H1 (cell line): ENCODE measurements at regions not wholly inside any gene's neighbourhood (a gene's known extent, or its start where the extent isn't known, plus 50 kb on each side); places are given as distances from the start of the nearest gene placed in this dataset.

Experiments used
- CBX5 ChIP-seq: fragments of 300-800, 300-1000 bp; sonication (generic); IDR thresholded peaks from 2 replicates; pipeline ENCODE4 v1.7.1; 2016; ENCODE audit warnings: antibody characterized with exemption, low read length, low read depth
- FOSL1 ChIP-seq: IDR thresholded peaks from 2 replicates; pipeline ENCODE4 v1.6.1; 2011; ENCODE audit warnings: mild to moderate bottlenecking, low read depth, low read length, moderate library complexity; ENCODE audit not compliant: insufficient read depth
- NANOG ChIP-seq: IDR thresholded peaks from 2 replicates; pipeline ENCODE4 v1.6.1; 2011; ENCODE audit warnings: low read length, low read depth, mild to moderate bottlenecking, inconsistent platforms; ENCODE audit not compliant: insufficient read depth, poor library complexity, severe bottlenecking
- POLR2AphosphoS5 ChIP-seq: IDR thresholded peaks from 2 replicates; pipeline ENCODE4 v1.6.1; 2011; ENCODE audit warnings: low read depth, low read length
- RAD21 ChIP-seq, 2 experiments: IDR thresholded peaks in 1 of 2; conservative IDR thresholded peaks in 1 of 2; 2 replicates each; pipeline ENCODE4 v1.6.1; 2011; ENCODE audit warnings: low read depth in 2 of 2, low read length in 2 of 2, improper control_type of control experiment in 1 of 2, inconsistent platforms in 1 of 2, mild to moderate bottlenecking in 1 of 2, moderate library complexity in 1 of 2
- SP2 ChIP-seq: IDR thresholded peaks from 2 replicates; pipeline ENCODE4 v1.6.1; 2012; ENCODE audit warnings: mild to moderate bottlenecking, low read length, inconsistent platforms
- TF ChIP-seq, protein P1 (sequence below): fragments of 300-600 bp; sonication (generic); IDR thresholded peaks from 2 replicates; pipeline ENCODE4 v1.7.1; 2012; ENCODE audit warnings: low read length, moderate library complexity, mild to moderate bottlenecking, inconsistent platforms; ENCODE audit not compliant: insufficient replicate concordance
- TF ChIP-seq, protein P2 (sequence below): IDR thresholded peaks from 2 replicates; pipeline ENCODE4 v1.6.1; 2012; ENCODE audit warnings: low read length, inconsistent platforms
- TF ChIP-seq, protein P3 (sequence below): IDR thresholded peaks from 2 replicates; pipeline ENCODE4 v1.6.1; 2011; ENCODE audit warnings: low read depth, mild to moderate bottlenecking, low read length; ENCODE audit not compliant: insufficient read depth

DNA sequence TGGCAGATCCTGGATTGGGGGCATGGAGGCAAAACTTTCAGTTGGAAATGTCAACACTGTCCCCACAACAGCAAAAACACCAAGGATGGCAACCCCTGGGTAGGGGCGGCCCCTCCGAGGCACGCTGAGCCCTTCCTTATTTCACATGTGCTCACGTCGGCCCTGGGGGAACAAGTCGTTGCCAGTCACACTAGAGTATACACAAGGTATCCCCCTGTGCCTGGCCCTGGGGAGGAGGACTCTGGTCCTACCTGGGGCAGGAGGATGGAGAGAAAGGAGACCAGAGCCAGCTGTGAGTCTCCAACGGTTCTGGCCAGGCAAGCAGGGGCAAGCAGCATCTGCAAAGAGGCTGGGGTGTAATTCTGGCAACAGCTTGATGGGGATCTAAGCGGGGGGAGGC, 126.9 kb upstream of the FOXD4L5 start (continued):
- TF ChIP-seq, protein P1, sequence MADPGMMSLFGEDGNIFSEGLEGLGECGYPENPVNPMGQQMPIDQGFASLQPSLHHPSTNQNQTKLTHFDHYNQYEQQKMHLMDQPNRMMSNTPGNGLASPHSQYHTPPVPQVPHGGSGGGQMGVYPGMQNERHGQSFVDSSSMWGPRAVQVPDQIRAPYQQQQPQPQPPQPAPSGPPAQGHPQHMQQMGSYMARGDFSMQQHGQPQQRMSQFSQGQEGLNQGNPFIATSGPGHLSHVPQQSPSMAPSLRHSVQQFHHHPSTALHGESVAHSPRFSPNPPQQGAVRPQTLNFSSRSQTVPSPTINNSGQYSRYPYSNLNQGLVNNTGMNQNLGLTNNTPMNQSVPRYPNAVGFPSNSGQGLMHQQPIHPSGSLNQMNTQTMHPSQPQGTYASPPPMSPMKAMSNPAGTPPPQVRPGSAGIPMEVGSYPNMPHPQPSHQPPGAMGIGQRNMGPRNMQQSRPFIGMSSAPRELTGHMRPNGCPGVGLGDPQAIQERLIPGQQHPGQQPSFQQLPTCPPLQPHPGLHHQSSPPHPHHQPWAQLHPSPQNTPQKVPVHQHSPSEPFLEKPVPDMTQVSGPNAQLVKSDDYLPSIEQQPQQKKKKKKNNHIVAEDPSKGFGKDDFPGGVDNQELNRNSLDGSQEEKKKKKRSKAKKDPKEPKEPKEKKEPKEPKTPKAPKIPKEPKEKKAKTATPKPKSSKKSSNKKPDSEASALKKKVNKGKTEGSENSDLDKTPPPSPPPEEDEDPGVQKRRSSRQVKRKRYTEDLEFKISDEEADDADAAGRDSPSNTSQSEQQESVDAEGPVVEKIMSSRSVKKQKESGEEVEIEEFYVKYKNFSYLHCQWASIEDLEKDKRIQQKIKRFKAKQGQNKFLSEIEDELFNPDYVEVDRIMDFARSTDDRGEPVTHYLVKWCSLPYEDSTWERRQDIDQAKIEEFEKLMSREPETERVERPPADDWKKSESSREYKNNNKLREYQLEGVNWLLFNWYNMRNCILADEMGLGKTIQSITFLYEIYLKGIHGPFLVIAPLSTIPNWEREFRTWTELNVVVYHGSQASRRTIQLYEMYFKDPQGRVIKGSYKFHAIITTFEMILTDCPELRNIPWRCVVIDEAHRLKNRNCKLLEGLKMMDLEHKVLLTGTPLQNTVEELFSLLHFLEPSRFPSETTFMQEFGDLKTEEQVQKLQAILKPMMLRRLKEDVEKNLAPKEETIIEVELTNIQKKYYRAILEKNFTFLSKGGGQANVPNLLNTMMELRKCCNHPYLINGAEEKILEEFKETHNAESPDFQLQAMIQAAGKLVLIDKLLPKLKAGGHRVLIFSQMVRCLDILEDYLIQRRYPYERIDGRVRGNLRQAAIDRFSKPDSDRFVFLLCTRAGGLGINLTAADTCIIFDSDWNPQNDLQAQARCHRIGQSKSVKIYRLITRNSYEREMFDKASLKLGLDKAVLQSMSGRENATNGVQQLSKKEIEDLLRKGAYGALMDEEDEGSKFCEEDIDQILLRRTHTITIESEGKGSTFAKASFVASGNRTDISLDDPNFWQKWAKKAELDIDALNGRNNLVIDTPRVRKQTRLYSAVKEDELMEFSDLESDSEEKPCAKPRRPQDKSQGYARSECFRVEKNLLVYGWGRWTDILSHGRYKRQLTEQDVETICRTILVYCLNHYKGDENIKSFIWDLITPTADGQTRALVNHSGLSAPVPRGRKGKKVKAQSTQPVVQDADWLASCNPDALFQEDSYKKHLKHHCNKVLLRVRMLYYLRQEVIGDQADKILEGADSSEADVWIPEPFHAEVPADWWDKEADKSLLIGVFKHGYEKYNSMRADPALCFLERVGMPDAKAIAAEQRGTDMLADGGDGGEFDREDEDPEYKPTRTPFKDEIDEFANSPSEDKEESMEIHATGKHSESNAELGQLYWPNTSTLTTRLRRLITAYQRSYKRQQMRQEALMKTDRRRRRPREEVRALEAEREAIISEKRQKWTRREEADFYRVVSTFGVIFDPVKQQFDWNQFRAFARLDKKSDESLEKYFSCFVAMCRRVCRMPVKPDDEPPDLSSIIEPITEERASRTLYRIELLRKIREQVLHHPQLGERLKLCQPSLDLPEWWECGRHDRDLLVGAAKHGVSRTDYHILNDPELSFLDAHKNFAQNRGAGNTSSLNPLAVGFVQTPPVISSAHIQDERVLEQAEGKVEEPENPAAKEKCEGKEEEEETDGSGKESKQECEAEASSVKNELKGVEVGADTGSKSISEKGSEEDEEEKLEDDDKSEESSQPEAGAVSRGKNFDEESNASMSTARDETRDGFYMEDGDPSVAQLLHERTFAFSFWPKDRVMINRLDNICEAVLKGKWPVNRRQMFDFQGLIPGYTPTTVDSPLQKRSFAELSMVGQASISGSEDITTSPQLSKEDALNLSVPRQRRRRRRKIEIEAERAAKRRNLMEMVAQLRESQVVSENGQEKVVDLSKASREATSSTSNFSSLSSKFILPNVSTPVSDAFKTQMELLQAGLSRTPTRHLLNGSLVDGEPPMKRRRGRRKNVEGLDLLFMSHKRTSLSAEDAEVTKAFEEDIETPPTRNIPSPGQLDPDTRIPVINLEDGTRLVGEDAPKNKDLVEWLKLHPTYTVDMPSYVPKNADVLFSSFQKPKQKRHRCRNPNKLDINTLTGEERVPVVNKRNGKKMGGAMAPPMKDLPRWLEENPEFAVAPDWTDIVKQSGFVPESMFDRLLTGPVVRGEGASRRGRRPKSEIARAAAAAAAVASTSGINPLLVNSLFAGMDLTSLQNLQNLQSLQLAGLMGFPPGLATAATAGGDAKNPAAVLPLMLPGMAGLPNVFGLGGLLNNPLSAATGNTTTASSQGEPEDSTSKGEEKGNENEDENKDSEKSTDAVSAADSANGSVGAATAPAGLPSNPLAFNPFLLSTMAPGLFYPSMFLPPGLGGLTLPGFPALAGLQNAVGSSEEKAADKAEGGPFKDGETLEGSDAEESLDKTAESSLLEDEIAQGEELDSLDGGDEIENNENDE: no peak
- no peak for TF ChIP-seq POLR2AphosphoS5
- TF ChIP-seq, protein P2, sequence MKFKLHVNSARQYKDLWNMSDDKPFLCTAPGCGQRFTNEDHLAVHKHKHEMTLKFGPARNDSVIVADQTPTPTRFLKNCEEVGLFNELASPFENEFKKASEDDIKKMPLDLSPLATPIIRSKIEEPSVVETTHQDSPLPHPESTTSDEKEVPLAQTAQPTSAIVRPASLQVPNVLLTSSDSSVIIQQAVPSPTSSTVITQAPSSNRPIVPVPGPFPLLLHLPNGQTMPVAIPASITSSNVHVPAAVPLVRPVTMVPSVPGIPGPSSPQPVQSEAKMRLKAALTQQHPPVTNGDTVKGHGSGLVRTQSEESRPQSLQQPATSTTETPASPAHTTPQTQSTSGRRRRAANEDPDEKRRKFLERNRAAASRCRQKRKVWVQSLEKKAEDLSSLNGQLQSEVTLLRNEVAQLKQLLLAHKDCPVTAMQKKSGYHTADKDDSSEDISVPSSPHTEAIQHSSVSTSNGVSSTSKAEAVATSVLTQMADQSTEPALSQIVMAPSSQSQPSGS: no peak
- no peak for TF ChIP-seq FOSL1
- TF ChIP-seq RAD21 (IDR thresholded peaks at IDR 0.05 in 1 of 2, conservative IDR thresholded peaks at IDR 0.05 in 1 of 2; ENCODE audit: low read depth in 2 of 2, low read length in 2 of 2): no peak
- TF ChIP-seq, protein P3, sequence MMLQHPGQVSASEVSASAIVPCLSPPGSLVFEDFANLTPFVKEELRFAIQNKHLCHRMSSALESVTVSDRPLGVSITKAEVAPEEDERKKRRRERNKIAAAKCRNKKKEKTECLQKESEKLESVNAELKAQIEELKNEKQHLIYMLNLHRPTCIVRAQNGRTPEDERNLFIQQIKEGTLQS: no peak
- TF ChIP-seq NANOG: no peak
- no peak for TF ChIP-seq CBX5
- no peak for TF ChIP-seq SP2
